ENCODE measurements at regions not wholly inside any gene's neighbourhood (a gene's known extent, or its start where the extent isn't known, plus 50 kb on each side); places are given as distances from the start of the nearest gene placed in this dataset.
"Not testable (repeated sequence)": the region's sequence is repeated elsewhere in the genome, so short reads cannot be mapped to it uniquely, and the experiment has no call there.

GRCh38 chr3:36648241-36649034 lies 115.9 kb downstream of the DCLK3 start:
- H3K36me3 ChIP-seq (ENCODE audit: control insufficient read depth, insufficient read depth, low read length), result no peaks in the 10 kb centered on the region
- POLR2A ChIA-PET, result no interaction called here
- no peak overlapping the region for H3K4me3 ChIP-seq (ENCODE audit: low read depth, low read length)
- CTCF ChIA-PET, result interaction anchor here (0.9 to 1.7 kb wide), 2 partner anchors 10 to 18 kb away, joined by 3 to 4 read pairs; no protein-coding TSS in a partner anchor
- no peaks in the 10 kb centered on the region for H3K27me3 ChIP-seq (ENCODE audit: control insufficient read depth, insufficient read depth, low read length)
- DNase-seq (ENCODE audit: low read depth), result peak; percentile 96
- TF ChIP-seq CTCF (IDR thresholded peaks at IDR 0.05; ENCODE audit: insufficient read depth, low read depth, low read length), result no peak

DNA sequence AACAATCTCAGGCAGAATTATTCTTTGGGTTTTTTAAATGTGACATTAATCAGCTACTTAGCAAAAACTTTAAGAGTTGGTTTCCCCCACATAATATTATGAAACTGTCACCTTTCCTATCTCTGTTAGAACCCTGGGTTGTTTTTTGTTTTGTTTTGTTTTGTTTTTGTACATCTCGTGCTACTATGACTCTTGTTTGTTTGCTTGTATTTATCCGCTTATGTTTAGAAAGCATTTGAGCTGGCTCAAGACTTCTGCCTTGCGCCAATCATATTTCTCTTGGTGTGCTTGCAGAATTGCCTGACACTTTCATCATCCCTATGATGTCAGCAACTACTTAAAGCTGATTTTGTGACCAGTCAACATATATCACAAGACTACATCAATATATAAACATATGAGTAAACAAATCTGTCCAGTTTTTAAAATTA lies 116.9 kb downstream of the DCLK3 start:
- POLR2A ChIA-PET, result interaction anchor here (0.6 kb wide), 1 partner anchor 527 kb away, joined by 7 read pairs; the partner anchor contains the start of gene LRRFIP2
- no peak for DNase-seq (ENCODE audit: low read depth)
- no peak for TF ChIP-seq CTCF (IDR thresholded peaks at IDR 0.05; ENCODE audit: insufficient read depth, low read depth, low read length)
- no peak overlapping the region for H3K4me3 ChIP-seq (ENCODE audit: low read depth, low read length)
- CTCF ChIA-PET, result interaction anchor here (0.9 to 1.7 kb wide), 2 partner anchors 9 to 19 kb away, joined by 3 to 4 read pairs; no protein-coding TSS in a partner anchor
- no peaks in the 10 kb centered on the region for H3K27me3 ChIP-seq (ENCODE audit: control insufficient read depth, insufficient read depth, low read length)
- H3K36me3 ChIP-seq (ENCODE audit: control insufficient read depth, insufficient read depth, low read length), result no peaks in the 10 kb centered on the region

DNA sequence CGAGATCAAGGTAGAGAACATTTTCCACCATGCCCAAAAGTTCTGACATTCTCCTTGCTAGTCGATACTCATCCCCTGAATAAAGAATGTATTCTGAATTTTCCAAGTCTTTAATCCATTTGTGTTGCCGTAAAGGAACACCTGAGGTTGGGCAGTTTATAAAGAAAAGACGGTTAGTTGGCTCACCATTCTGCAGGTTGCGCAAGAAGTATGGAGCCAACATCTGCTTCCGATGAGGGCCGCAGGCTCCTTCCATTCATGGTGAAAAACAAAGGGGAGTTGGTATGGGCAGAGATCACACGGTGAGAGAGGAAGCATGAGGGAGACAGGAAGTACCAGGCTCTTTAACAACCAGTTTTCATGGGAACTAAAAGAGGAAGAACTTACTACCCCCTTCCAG lies 121.2 kb downstream of the DCLK3 start:
- no peak for DNase-seq (ENCODE audit: low read depth)
- CTCF ChIA-PET, result no interaction called here
- no peaks in the 10 kb centered on the region for H3K27me3 ChIP-seq (ENCODE audit: control insufficient read depth, insufficient read depth, low read length)
- POLR2A ChIA-PET, result no interaction called here
- H3K36me3 ChIP-seq (ENCODE audit: control insufficient read depth, insufficient read depth, low read length), result no peaks in the 10 kb centered on the region
- H3K4me3 ChIP-seq (ENCODE audit: low read depth, low read length), result no peak overlapping the region
- no peak for TF ChIP-seq CTCF (IDR thresholded peaks at IDR 0.05; ENCODE audit: insufficient read depth, low read depth, low read length)

GRCh38 chr3:36635731-36636130 lies 128.6 kb downstream of the DCLK3 start:
- DNase-seq (ENCODE audit: low read depth), result no peak
- Histone ChIP-seq H3K36me3 (ENCODE audit: control insufficient read depth, insufficient read depth, low read length) (no peaks in the 10 kb centered on the region), H3K27me3 (ENCODE audit: control insufficient read depth, insufficient read depth, low read length) (no peaks in the 10 kb centered on the region), H3K4me3 (ENCODE audit: low read depth, low read length) (no peak overlapping the region)
- TF ChIP-seq CTCF (IDR thresholded peaks at IDR 0.05; ENCODE audit: insufficient read depth, low read depth, low read length), result no peak
- ChIA-PET CTCF (no interaction called here), POLR2A (no interaction called here)

GRCh38 chr3:36633897-36634296 lies 130.5 kb downstream of the DCLK3 start:
- POLR2A ChIA-PET; CTCF ChIA-PET; DNase-seq (ENCODE audit: low read depth); H3K4me3 ChIP-seq (ENCODE audit: low read depth, low read length); H3K36me3 ChIP-seq (ENCODE audit: control insufficient read depth, insufficient read depth, low read length); H3K27me3 ChIP-seq (ENCODE audit: control insufficient read depth, insufficient read depth, low read length): not testable (repeated sequence)

GRCh38 chr3:36633060-36633459 lies 131.3 kb downstream of the DCLK3 start:
- DNase-seq (ENCODE audit: low read depth), result no peak
- Histone ChIP-seq H3K36me3 (ENCODE audit: control insufficient read depth, insufficient read depth, low read length) (no peaks in the 10 kb centered on the region), H3K27me3 (ENCODE audit: control insufficient read depth, insufficient read depth, low read length) (no peaks in the 10 kb centered on the region), H3K4me3 (ENCODE audit: low read depth, low read length) (no peak overlapping the region)
- no peak for TF ChIP-seq CTCF (IDR thresholded peaks at IDR 0.05; ENCODE audit: insufficient read depth, low read depth, low read length)
- CTCF ChIA-PET, result no interaction called here
- POLR2A ChIA-PET, result no interaction called here

Measured in BJ (cell line).